NCI-H2171 treated with DMSO at 0.1 percent for 48 hours (cell line): ENCODE measurements at regions not wholly inside any gene's neighbourhood (a gene's known extent, or its start where the extent isn't known, plus 50 kb on each side); places are given as distances from the start of the nearest gene placed in this dataset.
"Not testable (repeated sequence)": the region's sequence is repeated elsewhere in the genome, so short reads cannot be mapped to it uniquely, and the experiment has no call there.

ENCODE experiments used
- DNase-seq: peaks from one replicate; lab custom pipeline; 2025; lab: John Stamatoyannopoulos, UW

DNA sequence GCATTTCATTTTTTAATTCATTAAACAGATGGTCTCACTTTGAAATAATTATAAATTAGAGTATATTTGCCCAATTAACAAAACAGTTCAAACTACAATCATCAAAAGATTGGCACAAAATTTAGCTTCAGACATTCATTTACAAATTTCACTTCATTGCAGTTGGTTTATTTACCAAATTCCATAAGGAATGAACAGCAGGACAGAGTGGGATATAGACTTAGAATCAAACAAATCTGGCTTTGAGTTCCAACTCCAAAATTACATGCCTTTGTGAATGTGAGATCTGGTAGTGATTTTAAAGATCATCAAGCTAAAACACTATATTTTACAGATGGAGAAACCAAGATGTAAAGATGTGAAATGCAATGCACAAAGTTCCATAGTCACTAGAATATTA is 310.7 kb upstream of the CNTN5 start:
- no peak for DNase-seq

DNA sequence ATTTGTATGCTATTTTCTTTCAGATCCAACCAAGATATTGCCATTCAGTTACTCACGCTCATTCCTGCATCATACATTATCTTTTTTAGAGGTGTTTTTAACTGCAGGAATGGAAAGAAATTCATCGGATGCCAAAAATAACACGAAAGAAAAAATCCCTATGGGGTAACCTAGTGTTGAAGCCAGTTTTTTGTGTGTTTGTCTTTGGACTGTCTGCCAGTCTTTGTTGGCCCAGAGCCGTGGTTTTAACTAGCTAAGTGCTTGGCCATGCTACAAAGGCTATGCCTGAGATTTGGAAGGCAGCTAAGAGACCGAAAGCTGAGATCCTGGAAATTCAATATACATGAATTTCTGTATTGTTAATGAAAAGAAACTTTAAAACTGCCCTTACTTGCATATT is 309.8 kb upstream of the CNTN5 start:
- no peak for DNase-seq

GRCh38 chr11:98720951-98721350 is 299.8 kb upstream of the CNTN5 start:
- no peak for DNase-seq

- DNase-seq, result no peak
These were observed 295.3 kb upstream of the CNTN5 start for GRCh38 chr11:98725471-98725870.

GRCh38 chr11:98728421-98728820 is 292.3 kb upstream of the CNTN5 start:
- no peak for DNase-seq

GRCh38 chr11:98729118-98729517 is 291.6 kb upstream of the CNTN5 start:
- no peak for DNase-seq

DNA sequence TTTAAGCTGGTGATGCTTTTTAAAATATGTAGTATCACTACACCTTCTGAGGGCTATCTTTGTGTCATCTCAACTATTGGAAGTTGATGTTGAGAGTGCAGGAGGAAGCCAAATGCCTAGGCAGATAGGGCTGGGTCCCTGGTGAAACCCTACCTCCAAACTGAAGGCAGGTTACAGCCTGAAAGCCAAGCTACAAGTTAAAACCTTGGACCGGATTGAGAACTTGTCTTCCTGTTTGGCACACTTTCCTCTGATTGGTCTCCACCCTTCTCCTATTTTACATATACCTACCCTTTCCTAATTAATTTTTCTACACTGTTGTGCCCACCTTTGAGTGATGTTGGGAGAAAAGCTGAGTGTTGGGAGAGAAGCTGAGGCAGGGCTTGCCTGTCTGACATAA is 287.8 kb upstream of the CNTN5 start:
- DNase-seq, result no peak

DNA sequence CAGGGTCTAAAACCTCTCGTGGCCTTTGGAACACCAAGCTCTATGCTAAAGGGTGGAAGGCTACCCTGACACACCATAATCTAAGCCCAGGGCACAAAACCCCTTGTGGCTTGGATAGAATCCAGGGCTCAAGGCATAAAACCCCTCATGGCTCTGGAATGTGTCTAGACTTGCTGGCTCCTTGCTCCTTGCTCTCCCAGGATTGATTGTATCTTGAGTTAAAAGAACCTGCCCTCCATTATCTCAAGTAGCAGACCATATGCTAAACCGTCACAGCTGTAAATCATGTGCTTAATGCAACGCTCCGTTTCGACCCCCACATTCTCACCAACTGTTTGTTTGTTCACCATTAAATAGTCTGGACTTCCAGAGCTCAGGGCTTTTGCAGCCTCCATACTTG is 287.4 kb upstream of the CNTN5 start:
- DNase-seq, result peak; percentile 89

DNA sequence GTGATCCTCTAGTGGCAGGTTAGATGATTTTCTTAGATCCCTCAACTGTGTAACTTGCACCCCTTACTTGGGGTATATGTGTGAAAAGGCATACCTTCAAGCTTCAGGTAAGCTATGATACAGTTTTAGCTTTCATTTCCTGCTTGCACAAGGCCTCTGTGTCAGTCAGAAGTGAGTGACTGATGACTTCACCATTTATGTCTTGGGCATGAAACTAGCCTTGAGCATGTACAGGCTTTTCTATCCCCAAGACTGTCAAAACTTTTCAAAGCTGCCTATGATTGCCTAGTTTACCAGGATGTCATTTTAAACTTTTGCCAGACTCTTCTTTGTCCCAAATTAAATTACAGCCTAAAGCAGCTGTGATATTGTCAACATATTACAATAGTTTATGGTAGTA is 286.1 kb upstream of the CNTN5 start:
- no peak for DNase-seq

DNA sequence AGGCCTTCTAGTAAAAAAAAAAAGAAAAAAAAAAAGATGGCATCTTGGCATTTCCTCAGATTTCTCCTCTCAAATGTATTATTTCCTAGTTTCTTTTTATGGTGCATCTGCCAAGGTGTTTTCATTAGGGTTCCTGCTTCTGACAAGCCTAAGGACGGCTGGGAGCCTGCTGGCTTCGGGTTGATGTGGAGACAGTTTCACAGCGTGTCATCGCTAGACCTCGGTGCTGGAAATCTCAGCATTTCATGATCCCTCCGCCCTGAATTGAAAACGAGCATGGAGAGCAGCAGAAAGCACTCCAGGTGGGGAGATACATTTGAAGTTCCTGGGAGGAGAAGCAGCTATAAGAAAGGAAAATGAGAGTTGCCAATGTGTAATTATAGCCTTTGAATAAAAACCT is 283.9 kb upstream of the CNTN5 start:
- peak; percentile 14 for DNase-seq

GRCh38 chr11:98740321-98740720 is 280.4 kb upstream of the CNTN5 start:
- DNase-seq, result no peak

DNA sequence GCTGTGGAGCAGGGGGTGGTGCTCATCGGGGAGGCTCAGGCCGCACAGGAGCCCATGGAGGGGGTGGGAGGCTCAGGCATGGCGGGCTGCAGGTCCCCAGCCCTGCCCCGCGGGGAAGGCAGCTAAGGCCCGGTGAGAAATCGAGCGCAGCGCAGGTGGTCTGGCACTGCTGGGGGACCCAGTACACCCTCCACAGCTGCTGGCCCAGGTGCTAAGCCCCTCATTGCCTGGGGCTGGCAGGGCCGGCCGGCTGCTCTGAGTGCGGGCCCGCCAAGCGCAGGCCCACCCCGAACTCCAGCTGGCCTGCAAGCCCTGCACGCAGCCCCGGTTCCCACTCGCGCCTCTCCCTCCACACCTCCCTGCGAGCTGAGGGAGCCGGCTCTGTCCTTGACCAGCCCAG is 257.3 kb upstream of the CNTN5 start:
- DNase-seq, result not testable (repeated sequence)

GRCh38 chr11:98766903-98767302 is 253.8 kb upstream of the CNTN5 start:
- DNase-seq, result peak; percentile 55

- not testable (repeated sequence) for DNase-seq
These were observed 250.7 kb upstream of the CNTN5 start for GRCh38 chr11:98770046-98770445.

GRCh38 chr11:98771791-98772190 is 249.0 kb upstream of the CNTN5 start:
- DNase-seq, result no peak

GRCh38 chr11:98772893-98773292 is 247.9 kb upstream of the CNTN5 start:
- DNase-seq, result peak; percentile 93

GRCh38 chr11:98793276-98793675 is 227.5 kb upstream of the CNTN5 start:
- no peak for DNase-seq

DNA sequence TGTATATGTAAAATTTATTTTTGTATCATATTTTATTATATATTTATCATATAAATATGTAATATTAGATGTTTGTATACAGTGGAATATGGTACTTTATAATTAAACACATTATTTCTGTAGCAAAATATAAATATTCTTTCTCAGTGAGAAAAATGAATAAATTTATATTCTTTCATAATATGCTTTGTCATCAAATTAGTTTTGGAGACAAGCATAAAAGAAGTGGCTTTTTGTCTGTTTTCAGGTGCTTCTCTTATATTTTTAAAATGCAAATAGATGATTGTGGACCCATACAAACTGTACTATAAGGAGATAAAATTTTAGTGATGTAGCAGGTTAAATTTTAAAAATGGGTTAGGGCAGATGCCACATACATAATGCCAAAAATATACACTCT is 222.4 kb upstream of the CNTN5 start:
- DNase-seq, result no peak

GRCh38 chr11:98800696-98801095 is 220.1 kb upstream of the CNTN5 start:
- DNase-seq, result no peak

DNA sequence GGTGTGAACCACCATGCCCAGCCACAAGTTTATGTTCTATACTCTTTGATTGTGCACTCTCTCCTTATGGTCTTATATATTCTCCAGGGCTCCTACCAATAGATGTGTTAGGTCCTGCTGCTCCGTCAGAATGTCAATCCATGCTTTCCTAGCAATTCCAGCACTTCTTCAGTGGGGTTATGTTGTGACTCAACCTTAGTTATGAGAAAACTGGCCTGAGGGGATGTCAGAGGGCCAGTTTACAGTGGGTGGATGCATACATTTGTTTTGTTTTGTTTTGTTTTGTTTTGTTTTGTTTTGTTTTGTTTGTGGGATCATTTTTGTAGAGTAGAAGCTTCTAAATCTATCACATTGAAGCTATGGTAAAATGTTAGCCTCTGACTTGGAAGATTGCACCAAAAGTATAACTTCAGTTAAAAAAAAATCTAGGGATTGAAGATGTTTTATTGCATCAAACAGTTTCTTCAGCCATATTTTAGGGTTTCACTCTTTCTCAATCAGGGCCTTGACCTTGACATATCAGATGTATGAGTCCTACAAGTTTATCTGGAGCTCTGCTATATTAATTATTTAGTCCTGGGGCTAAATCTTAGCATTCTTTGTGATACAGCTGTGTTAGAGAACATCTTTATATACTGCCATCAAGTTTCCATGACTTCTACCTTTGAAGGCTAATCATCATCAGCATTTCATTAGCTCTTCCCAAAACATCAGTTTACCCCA is 191.6 kb upstream of the CNTN5 start:
- DNase-seq, result no peak

DNA sequence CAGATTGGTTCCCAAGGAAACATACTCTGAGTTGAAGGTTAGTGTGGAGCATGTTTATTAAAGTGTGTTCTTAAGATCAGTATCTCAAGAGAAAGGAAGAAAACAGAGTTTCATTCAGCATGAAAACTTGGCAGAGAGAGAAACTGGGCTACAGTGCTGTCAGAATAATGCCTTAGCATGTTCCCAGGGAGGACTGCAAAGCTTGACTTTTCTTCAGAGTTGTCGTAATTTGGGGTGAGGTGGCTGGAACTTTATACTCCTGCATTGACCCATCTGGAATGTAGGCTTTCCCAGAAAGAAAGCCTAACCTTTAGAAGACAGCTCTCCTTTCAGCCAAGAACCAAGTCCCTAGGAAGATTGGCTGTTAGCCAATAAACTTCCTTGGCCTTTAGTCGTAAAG is 190.8 kb upstream of the CNTN5 start:
- DNase-seq, result no peak

GRCh38 chr11:98834776-98835175 is 186.0 kb upstream of the CNTN5 start:
- DNase-seq, result no peak

DNA sequence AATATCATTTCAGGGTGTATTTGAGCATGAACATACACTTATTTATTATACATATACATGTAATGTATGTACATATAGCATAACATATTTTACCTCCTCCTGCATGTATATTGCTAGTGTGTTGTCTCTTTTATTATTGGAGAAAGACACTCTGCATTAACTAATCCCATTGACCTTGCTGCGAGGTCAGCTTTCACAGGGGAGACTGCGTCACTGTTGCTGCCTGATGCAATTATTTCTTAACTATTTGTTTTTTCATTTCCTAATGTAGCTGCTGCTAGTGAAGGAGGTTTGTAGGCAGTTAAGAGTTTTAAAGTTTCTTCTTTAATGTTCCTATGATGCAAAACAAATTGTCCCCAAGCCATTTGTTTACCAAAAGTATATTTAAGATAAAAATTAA is 185.4 kb upstream of the CNTN5 start:
- DNase-seq, result no peak

DNA sequence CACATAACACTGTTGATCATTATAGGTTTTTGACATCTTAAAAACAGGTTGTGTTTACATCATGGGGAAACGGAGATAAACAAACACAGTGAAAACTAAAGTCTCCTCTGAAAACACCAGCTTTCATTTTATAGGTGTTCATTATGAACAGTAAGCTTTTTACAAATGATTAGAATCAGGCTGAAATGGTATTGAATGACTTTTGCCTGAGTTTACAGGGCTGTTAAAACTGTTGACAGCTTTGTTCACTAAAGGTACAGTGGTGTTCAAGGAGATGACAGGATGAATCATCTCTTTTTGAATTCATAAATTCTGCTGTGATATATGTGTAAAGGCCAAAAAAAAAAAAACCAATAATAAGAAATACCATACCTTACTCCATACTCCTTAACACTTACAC is 184.6 kb upstream of the CNTN5 start:
- DNase-seq, result no peak

DNA sequence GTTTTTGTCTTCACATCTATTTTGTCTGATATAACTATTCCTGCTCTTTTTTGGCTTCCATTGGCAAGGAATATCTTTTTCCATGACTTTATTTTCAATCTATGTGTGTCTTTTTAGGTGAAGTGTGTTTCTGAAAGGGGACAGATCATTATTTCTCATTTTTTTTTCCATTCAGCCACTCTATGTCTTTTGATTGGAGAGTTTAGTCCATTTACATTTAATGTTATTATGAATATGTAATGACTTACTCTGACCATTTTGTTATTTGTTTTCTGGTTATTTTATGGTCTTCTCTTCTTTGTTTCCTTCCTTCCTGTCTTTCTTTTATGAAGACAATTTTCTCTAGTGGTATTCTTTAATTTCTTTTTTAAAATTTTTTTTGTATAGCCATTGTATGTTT is 178.6 kb upstream of the CNTN5 start:
- DNase-seq, result no peak
